ENCODE measurements at regions not wholly inside any gene's neighbourhood (a gene's known extent, or its start where the extent isn't known, plus 50 kb on each side); places are given as distances from the start of the nearest gene placed in this dataset.

GRCh38 chr1:182205351-182206022 lies 144.0 kb upstream of the ZNF648 start:
- TF ChIP-seq, protein P1, sequence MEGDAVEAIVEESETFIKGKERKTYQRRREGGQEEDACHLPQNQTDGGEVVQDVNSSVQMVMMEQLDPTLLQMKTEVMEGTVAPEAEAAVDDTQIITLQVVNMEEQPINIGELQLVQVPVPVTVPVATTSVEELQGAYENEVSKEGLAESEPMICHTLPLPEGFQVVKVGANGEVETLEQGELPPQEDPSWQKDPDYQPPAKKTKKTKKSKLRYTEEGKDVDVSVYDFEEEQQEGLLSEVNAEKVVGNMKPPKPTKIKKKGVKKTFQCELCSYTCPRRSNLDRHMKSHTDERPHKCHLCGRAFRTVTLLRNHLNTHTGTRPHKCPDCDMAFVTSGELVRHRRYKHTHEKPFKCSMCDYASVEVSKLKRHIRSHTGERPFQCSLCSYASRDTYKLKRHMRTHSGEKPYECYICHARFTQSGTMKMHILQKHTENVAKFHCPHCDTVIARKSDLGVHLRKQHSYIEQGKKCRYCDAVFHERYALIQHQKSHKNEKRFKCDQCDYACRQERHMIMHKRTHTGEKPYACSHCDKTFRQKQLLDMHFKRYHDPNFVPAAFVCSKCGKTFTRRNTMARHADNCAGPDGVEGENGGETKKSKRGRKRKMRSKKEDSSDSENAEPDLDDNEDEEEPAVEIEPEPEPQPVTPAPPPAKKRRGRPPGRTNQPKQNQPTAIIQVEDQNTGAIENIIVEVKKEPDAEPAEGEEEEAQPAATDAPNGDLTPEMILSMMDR (conservative IDR thresholded peaks at IDR 0.05): no peak

More at GRCh38 chr1:182205351-182206022, 144.0 kb upstream of the ZNF648 start:
- no peaks in the 10 kb centered on the region for H3K79me1 ChIP-seq (ENCODE audit: insufficient read depth, low read depth, low read length, poor library complexity, severe bottlenecking)
- H3K14ac ChIP-seq (ENCODE audit: insufficient read depth, low read length): no peak overlapping the region
- no peak overlapping the region for H3K27ac ChIP-seq (ENCODE audit: insufficient read length, low read depth, low read length)
- DNase-seq: no peak
- no peak overlapping the region for H2BK20ac ChIP-seq (ENCODE audit: low read depth, low read length, poor library complexity, severe bottlenecking)
- no peak overlapping the region for H3K9ac ChIP-seq (ENCODE audit: extremely low read depth, insufficient read length, low read length)
- H4K20me1 ChIP-seq (ENCODE audit: control insufficient read depth, insufficient read depth, insufficient read length): no peaks in the 10 kb centered on the region
- H4K5ac ChIP-seq (ENCODE audit: insufficient read length, low read depth, low read length): no peak overlapping the region
- H3K27ac Mint-ChIP-seq: no peak overlapping the region
- H3T11ph ChIP-seq (ENCODE audit: low read length): no peak overlapping the region
- no peak overlapping the region for H2BK5ac ChIP-seq (ENCODE audit: insufficient read length, low read length)
- H3K23ac ChIP-seq (ENCODE audit: insufficient read length, low read depth, low read length): no peak overlapping the region
- no peaks in the 10 kb centered on the region for H3K27me3 ChIP-seq (ENCODE audit: insufficient read depth, low read length)
- no peak overlapping the region for H3K56ac ChIP-seq (ENCODE audit: insufficient read length, low read depth, low read length)
- H3K9me3 ChIP-seq (ENCODE audit: control insufficient read depth, low read depth, low read length): no peaks in the 10 kb centered on the region
- H3K18ac ChIP-seq (ENCODE audit: insufficient read length, low read depth, low read length): no peak overlapping the region
- no peak overlapping the region for H3K4me3 Mint-ChIP-seq
- no peak overlapping the region for H2BK12ac ChIP-seq (ENCODE audit: insufficient read length, low read depth, low read length)
- no peaks in the 10 kb centered on the region; a peak in 1 of 5 replicates for H3K9me3 Mint-ChIP-seq
- H3K4me1 ChIP-seq (ENCODE audit: insufficient read depth, low read length): no peaks in the 10 kb centered on the region
- H2AFZ ChIP-seq (ENCODE audit: low read length): no peak overlapping the region
- no peak overlapping the region for H4K8ac ChIP-seq (replicated peaks; ENCODE audit: insufficient read length, low read depth, low read length)
- no peak overlapping the region for H2BK15ac ChIP-seq (ENCODE audit: low read depth, low read length)
- H3K23me2 ChIP-seq (ENCODE audit: insufficient read length, low read depth, low read length, poor library complexity, severe bottlenecking): no peaks in the 10 kb centered on the region
- no peak overlapping the region for H3K4ac ChIP-seq (ENCODE audit: low read depth, low read length)
- H3K79me2 ChIP-seq (ENCODE audit: insufficient read depth, low read length): no peaks in the 10 kb centered on the region
- H3K4me2 ChIP-seq (ENCODE audit: insufficient read depth, insufficient read length, low read length): no peak overlapping the region
- no peaks in the 10 kb centered on the region for H3K36me3 Mint-ChIP-seq (ENCODE audit: insufficient read depth in 1 of 3, low read depth in 3 of 3)
- peaks cover 6 to 16% of the 10 kb centered on the region in 2 experiments; a peak in 3 of 4 replicates for H3K4me1 Mint-ChIP-seq
- no peaks in the 10 kb centered on the region; the same call in 1 of the 2 replicates for H3K27me3 Mint-ChIP-seq (ENCODE audit: low read depth)
- H2AK5ac ChIP-seq (ENCODE audit: insufficient read length, low read length): no peak overlapping the region
- no peak overlapping the region for H2BK120ac ChIP-seq (ENCODE audit: low read depth, low read length, poor library complexity, severe bottlenecking)
- no peak overlapping the region for H4K91ac ChIP-seq (ENCODE audit: insufficient read length, low read depth, low read length)

All from H9 (cell line).